ENCODE measurements at regions not wholly inside any gene's neighbourhood (a gene's known extent, or its start where the extent isn't known, plus 50 kb on each side); places are given as distances from the start of the nearest gene placed in this dataset.

DNA sequence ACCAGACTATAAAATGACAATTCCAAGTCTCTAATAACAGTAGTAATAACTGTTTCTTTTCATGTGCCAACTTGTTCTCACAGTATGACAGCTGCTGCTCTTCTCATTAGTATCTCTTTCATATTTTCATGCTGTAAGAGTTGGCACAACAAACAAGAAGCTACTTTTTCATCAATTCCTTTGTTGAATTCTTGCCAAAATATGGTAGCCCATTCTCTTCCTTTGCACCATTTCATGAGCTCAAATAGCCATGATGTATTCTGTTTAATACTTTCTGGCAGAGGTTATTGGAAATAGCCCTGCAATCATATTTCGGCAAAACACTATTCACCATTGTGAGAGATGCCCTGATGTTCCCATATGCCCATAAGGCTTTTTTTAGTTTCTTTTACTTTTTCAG lies 1100.7 kb downstream of the TRHDE start:
- no peaks in the 10 kb centered on the region for H3K36me3 ChIP-seq (ENCODE audit: control insufficient read depth, insufficient read depth, low read length)
- Mint-ChIP-seq H3K36me3 (no peaks in the 10 kb centered on the region), H3K27me3 (ENCODE audit: low read depth in 2 of 2) (no peaks in the 10 kb centered on the region), H3K4me1 (no peaks in the 10 kb centered on the region), H3K4me3 (no peak overlapping the region), H3K27ac (no peak overlapping the region), H3K9me3 (peaks cover 14 to 21% of the 10 kb centered on the region in 2 donors)
- ATAC-seq (no peak), DNase-seq (no peak)
- H3K27me3 ChIP-seq (ENCODE audit: control insufficient read depth, insufficient read depth, low read length): no peaks in the 10 kb centered on the region
- H3K9me3 ChIP-seq (ENCODE audit: control insufficient read depth, insufficient read depth, low read length): no peaks in the 10 kb centered on the region
- H3K27ac ChIP-seq (ENCODE audit: low read length): no peak overlapping the region
- intact Hi-C loops (cut with micrococcal nuclease): no loop called here
- 87% methylated on average over 1 of the region's 1 CpG for WGBS (ENCODE audit: insufficient coverage)
- TF ChIP-seq, protein P1, sequence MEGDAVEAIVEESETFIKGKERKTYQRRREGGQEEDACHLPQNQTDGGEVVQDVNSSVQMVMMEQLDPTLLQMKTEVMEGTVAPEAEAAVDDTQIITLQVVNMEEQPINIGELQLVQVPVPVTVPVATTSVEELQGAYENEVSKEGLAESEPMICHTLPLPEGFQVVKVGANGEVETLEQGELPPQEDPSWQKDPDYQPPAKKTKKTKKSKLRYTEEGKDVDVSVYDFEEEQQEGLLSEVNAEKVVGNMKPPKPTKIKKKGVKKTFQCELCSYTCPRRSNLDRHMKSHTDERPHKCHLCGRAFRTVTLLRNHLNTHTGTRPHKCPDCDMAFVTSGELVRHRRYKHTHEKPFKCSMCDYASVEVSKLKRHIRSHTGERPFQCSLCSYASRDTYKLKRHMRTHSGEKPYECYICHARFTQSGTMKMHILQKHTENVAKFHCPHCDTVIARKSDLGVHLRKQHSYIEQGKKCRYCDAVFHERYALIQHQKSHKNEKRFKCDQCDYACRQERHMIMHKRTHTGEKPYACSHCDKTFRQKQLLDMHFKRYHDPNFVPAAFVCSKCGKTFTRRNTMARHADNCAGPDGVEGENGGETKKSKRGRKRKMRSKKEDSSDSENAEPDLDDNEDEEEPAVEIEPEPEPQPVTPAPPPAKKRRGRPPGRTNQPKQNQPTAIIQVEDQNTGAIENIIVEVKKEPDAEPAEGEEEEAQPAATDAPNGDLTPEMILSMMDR (IDR thresholded peaks at IDR 0.05): no peak
- no peaks in the 10 kb centered on the region for H3K4me1 ChIP-seq (ENCODE audit: control insufficient read depth, insufficient read depth, low read length)
- H3K4me3 ChIP-seq (ENCODE audit: low read length): no peak overlapping the region

- no peaks in the 10 kb centered on the region for H3K27me3 ChIP-seq (ENCODE audit: control insufficient read depth, insufficient read depth, low read length)
- intact Hi-C loops (cut with micrococcal nuclease): no loop called here
- H3K36me3 Mint-ChIP-seq: no peaks in the 10 kb centered on the region
- ATAC-seq (no peak), DNase-seq (no peak)
- H3K27ac Mint-ChIP-seq: no peak overlapping the region
- no peak overlapping the region for H3K27ac ChIP-seq (ENCODE audit: low read length)
- no peaks in the 10 kb centered on the region for H3K36me3 ChIP-seq (ENCODE audit: control insufficient read depth, insufficient read depth, low read length)
- H3K4me1 Mint-ChIP-seq: no peaks in the 10 kb centered on the region
- TF ChIP-seq, protein P1 (IDR thresholded peaks at IDR 0.05): no peak
- peaks cover 13 to 23% of the 10 kb centered on the region in 2 donors for H3K9me3 Mint-ChIP-seq
- H3K27me3 Mint-ChIP-seq (ENCODE audit: low read depth in 2 of 2): no peaks in the 10 kb centered on the region
- no peaks in the 10 kb centered on the region for H3K4me1 ChIP-seq (ENCODE audit: control insufficient read depth, insufficient read depth, low read length)
- no peak overlapping the region for H3K4me3 Mint-ChIP-seq
- H3K4me3 ChIP-seq (ENCODE audit: low read length): no peak overlapping the region
- H3K9me3 ChIP-seq (ENCODE audit: control insufficient read depth, insufficient read depth, low read length): no peaks in the 10 kb centered on the region
Measured at GRCh38 chr12:73374360-73374759, 1102.2 kb downstream of the TRHDE start.

DNA sequence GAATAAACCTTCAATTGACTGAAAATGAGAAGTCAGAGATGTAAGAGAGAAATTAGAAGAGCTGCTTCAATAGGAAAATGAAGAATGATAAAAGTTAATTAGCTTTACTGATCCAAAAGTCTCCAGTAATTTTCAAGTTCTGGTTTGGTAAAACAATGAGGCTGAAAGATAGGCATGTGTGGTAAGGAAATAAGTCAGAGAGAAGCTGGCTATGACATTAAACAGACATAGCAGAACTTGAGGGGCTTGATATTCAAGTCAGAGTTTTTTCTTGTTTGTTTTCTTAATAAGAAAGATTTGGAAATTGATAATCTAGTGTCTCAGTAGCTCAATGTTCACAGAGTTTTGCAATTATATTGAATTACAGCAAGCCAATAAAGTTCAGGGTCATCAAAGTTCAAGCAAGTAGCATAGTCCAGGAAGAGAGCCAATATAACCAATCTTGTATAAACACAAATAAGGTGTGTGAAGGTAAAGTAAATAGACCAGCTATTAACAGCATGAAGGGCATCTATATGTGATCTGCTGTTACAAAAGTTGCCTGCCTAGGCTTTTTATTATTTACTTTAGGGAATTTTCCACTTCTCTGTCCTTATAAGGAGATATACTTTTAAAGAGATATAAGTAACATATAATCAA lies 1111.5 kb downstream of the TRHDE start:
- Mint-ChIP-seq H3K4me1 (no peaks in the 10 kb centered on the region), H3K36me3 (no peaks in the 10 kb centered on the region), H3K27me3 (ENCODE audit: low read depth in 2 of 2) (no peaks in the 10 kb centered on the region), H3K4me3 (no peak overlapping the region), H3K9me3 (peaks cover 12 to 20% of the 10 kb centered on the region in 2 donors), H3K27ac (no peak overlapping the region)
- no peak overlapping the region for H3K4me3 ChIP-seq (ENCODE audit: low read length)
- H3K36me3 ChIP-seq (ENCODE audit: control insufficient read depth, insufficient read depth, low read length): no peaks in the 10 kb centered on the region
- DNase-seq (no peak), ATAC-seq (no peak)
- intact Hi-C loops (cut with micrococcal nuclease): no loop called here
- no peaks in the 10 kb centered on the region for H3K4me1 ChIP-seq (ENCODE audit: control insufficient read depth, insufficient read depth, low read length)
- TF ChIP-seq, protein P1 (IDR thresholded peaks at IDR 0.05): no peak
- no peaks in the 10 kb centered on the region for H3K9me3 ChIP-seq (ENCODE audit: control insufficient read depth, insufficient read depth, low read length)
- H3K27me3 ChIP-seq (ENCODE audit: control insufficient read depth, insufficient read depth, low read length): no peaks in the 10 kb centered on the region
- H3K27ac ChIP-seq (ENCODE audit: low read length): no peak overlapping the region

DNA sequence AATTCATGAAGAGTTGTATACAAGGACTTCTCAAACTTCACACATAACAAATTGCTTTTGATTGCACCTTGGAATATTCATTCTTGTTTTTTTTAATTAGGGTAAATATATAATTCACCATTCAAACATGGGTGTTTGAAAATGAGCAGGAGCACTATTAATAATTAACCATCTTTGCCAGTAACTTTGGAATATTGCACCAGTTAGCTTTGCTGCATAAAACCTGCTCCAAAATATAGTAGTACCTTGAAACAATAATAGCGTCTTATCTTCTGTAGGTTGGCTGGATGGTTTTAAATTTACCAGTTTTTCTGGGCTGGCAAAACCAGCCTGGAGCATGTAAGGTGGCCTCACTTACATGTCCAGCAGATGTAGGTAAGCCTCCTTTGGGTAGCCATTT lies 1112.4 kb downstream of the TRHDE start:
- no peaks in the 10 kb centered on the region for H3K36me3 ChIP-seq (ENCODE audit: control insufficient read depth, insufficient read depth, low read length)
- no peaks in the 10 kb centered on the region for H3K9me3 ChIP-seq (ENCODE audit: control insufficient read depth, insufficient read depth, low read length)
- Mint-ChIP-seq H3K9me3 (peaks cover 12 to 18% of the 10 kb centered on the region in 2 donors), H3K4me3 (no peak overlapping the region), H3K27ac (no peak overlapping the region), H3K27me3 (ENCODE audit: low read depth in 2 of 2) (no peaks in the 10 kb centered on the region), H3K36me3 (no peaks in the 10 kb centered on the region), H3K4me1 (no peaks in the 10 kb centered on the region)
- no peak overlapping the region for H3K27ac ChIP-seq (ENCODE audit: low read length)
- 100% methylated on average over 1 of the region's 1 CpG for WGBS (ENCODE audit: insufficient coverage)
- H3K27me3 ChIP-seq (ENCODE audit: control insufficient read depth, insufficient read depth, low read length): no peaks in the 10 kb centered on the region
- no peak for DNase-seq
- H3K4me3 ChIP-seq (ENCODE audit: low read length): no peak overlapping the region
- H3K4me1 ChIP-seq (ENCODE audit: control insufficient read depth, insufficient read depth, low read length): no peaks in the 10 kb centered on the region
- ATAC-seq: no peak
- TF ChIP-seq, protein P1 (IDR thresholded peaks at IDR 0.05): no peak
- intact Hi-C loops (cut with micrococcal nuclease): no loop called here

All from natural killer cell (primary cell).